HFFc6 (cell line): ENCODE measurements at regions not wholly inside any gene's neighbourhood (a gene's known extent, or its start where the extent isn't known, plus 50 kb on each side); places are given as distances from the start of the nearest gene placed in this dataset.

Experiments used
- DNase-seq: peaks from one replicate; pipeline ENCODE4 v3.0.0-alpha.2; 2018
- H3K27ac Mint-ChIP-seq: 2 replicates; pipeline ENCODE4 v1.8.0; 2020; ENCODE audit warnings: mild to moderate bottlenecking, mixed read lengths
- H3K27me3 Mint-ChIP-seq: 2 replicates; pipeline ENCODE4 v1.8.0; 2021; ENCODE audit warnings: mild to moderate bottlenecking, moderate library complexity, mixed read lengths; ENCODE audit not compliant: insufficient read depth
- H3K36me3 Mint-ChIP-seq: 2 replicates; pipeline ENCODE4 v1.8.0; 2021; ENCODE audit warnings: low read depth, mixed read lengths
- H3K4me1 Mint-ChIP-seq: 2 replicates; pipeline ENCODE4 v1.8.0; 2020; ENCODE audit warnings: low read depth, mixed read lengths
- H3K4me3 Mint-ChIP-seq: 2 replicates; pipeline ENCODE4 v1.8.0; 2020; ENCODE audit warnings: mild to moderate bottlenecking, moderate library complexity, mixed read lengths
- H3K9me3 Mint-ChIP-seq: 2 replicates; pipeline ENCODE4 v1.8.0; 2020; ENCODE audit warnings: mild to moderate bottlenecking, mixed read lengths
- TF ChIP-seq, protein P1 (sequence below): fragments of 200-600 bp; sonication (generic); IDR thresholded peaks from 2 replicates; pipeline ENCODE4 v1.5.0; 2021; ENCODE audit warnings: antibody characterized with exemption, mild to moderate bottlenecking

DNA sequence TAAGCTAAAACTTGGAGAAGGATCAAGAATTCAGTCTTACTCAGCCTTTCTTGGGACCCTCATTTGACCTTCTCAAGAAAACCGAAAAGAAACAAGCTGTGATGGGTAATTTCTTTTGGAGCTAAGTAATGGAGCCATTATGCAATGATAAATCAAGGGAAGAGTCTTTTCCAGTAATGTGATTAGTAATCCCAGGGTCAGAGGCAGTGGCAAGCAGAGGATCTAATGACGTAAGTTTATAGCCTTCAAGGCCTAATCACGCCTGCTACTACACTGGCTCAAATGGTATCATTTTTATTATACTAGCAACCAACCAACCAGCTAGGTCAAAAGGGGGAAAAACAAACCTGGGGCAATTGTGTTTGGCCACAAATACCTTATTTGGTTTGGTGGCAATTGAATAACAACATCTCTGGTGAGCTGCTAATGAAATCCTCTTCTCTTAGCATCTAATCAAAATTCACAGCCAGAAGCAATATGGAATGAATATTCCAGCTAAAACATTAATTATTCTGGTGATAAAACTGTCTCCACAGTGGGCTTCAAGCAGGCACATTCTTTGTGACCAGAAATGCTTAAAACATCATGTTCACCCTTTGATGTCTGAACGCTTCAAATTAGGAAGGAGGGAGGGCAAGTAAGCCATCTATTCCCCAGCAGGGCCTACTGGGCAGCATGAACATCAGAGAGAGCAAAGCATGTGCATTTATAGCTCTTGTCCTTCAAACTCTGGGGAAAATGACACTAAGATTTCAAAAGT is 114.9 kb upstream of the SULT1C3 start:
- TF ChIP-seq, protein P1, sequence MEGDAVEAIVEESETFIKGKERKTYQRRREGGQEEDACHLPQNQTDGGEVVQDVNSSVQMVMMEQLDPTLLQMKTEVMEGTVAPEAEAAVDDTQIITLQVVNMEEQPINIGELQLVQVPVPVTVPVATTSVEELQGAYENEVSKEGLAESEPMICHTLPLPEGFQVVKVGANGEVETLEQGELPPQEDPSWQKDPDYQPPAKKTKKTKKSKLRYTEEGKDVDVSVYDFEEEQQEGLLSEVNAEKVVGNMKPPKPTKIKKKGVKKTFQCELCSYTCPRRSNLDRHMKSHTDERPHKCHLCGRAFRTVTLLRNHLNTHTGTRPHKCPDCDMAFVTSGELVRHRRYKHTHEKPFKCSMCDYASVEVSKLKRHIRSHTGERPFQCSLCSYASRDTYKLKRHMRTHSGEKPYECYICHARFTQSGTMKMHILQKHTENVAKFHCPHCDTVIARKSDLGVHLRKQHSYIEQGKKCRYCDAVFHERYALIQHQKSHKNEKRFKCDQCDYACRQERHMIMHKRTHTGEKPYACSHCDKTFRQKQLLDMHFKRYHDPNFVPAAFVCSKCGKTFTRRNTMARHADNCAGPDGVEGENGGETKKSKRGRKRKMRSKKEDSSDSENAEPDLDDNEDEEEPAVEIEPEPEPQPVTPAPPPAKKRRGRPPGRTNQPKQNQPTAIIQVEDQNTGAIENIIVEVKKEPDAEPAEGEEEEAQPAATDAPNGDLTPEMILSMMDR = no peak
- no peak overlapping the region for H3K4me3 Mint-ChIP-seq
- no peak overlapping the region for H3K27ac Mint-ChIP-seq
- H3K27me3 Mint-ChIP-seq = no peaks in the 10 kb centered on the region
- no peaks in the 10 kb centered on the region for H3K9me3 Mint-ChIP-seq
- DNase-seq = no peak
- no peaks in the 10 kb centered on the region for H3K4me1 Mint-ChIP-seq
- H3K36me3 Mint-ChIP-seq = no peaks in the 10 kb centered on the region

DNA sequence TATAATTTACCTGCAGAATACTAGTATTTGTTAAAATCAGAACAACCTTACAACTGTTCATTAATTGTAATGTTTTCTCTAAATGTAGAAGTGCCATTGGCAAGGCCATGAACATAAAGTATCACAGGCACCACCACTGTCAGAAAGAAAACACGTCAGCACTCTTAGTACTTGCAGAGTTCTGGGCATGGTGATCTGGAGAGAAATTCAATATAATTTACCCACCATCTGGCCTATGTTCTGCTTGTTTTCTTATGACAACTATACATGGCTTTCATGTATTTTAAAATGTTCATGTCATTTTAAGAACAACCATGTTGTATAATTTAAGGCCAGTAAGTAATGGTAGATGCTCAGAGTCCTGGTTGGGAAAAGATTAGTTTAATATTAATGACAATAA is 114.2 kb upstream of the SULT1C3 start:
- Mint-ChIP-seq H3K4me3 (no peak overlapping the region), H3K27me3 (no peaks in the 10 kb centered on the region), H3K4me1 (no peaks in the 10 kb centered on the region), H3K27ac (no peak overlapping the region), H3K9me3 (no peaks in the 10 kb centered on the region), H3K36me3 (no peaks in the 10 kb centered on the region)
- no peak for DNase-seq
- TF ChIP-seq, protein P1 = no peak

DNA sequence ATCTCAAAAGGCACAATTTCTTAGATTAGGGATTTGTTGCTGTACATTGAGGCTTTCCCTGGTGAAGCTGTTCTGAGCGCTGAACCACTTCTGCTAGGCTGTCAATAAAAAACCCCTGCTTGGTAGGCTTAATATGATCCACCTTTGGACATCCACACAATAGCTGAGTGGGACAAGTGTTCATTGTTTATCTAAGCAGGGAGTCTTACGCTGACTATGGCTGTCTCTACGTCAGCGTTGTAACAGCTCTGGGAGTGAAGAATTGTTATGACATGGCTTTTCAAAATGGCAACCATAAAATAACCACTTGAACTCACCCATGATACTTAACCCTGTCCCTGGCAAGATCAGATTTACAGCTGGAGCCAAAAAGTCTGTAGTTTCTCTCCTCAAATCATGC is 111.5 kb upstream of the SULT1C3 start:
- Mint-ChIP-seq H3K27me3 (no peaks in the 10 kb centered on the region), H3K4me1 (no peaks in the 10 kb centered on the region), H3K36me3 (no peaks in the 10 kb centered on the region), H3K4me3 (no peak overlapping the region), H3K27ac (no peak overlapping the region), H3K9me3 (peaks cover 6% of the 10 kb centered on the region; the same call in 1 of the 2 replicates)
- DNase-seq = no peak
- TF ChIP-seq, protein P1 = no peak

DNA sequence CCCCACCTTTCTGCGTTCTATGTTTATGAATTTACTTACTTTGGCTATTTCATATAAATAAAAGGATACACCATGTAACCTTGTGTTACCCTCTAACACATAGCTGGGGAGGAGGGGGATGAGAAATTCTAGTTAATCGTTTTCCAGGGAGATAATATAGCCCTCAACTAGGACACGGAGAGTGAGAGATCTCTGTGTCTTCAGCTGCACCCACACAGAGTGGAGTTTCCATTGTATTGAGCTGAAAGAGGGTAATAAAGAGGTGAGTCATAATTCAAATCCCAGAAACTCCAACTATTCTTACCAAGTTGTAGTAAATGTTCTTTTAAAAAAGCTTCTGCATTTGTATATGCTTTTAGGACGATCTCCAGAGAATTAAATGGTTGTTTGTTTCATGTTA is 110.1 kb upstream of the SULT1C3 start:
- Mint-ChIP-seq H3K36me3 (no peaks in the 10 kb centered on the region), H3K4me3 (no peak overlapping the region), H3K27me3 (no peaks in the 10 kb centered on the region), H3K9me3 (peaks cover 13% of the 10 kb centered on the region; the same call in 1 of the 2 replicates), H3K4me1 (no peaks in the 10 kb centered on the region), H3K27ac (no peak overlapping the region)
- TF ChIP-seq, protein P1 = no peak
- no peak for DNase-seq

DNA sequence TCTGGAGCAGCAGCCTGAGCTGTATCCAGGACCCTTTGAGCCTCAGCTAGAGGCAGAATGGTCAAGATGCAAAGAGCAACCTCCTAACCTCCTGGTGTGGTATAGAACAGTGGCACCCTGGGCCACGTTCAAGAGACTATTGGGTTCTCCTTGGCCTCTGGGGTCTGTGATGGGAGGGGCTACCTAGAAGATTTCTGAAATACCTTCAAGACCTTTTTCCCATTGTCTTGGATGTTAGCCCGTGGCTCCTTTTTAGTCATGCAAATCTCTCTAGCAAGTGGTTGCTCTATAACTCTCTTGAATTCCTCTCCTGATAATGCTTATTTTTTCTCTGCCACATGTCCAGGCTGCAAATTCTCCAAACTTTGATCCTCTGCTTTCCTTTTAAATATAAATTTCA is 106.3 kb upstream of the SULT1C3 start:
- Mint-ChIP-seq H3K27ac (no peak overlapping the region), H3K4me1 (no peaks in the 10 kb centered on the region), H3K4me3 (no peak overlapping the region), H3K9me3 (peaks cover 13% of the 10 kb centered on the region), H3K27me3 (peaks cover 2% of the 10 kb centered on the region), H3K36me3 (no peaks in the 10 kb centered on the region)
- TF ChIP-seq, protein P1 = no peak
- no peak for DNase-seq
